ENCODE measurements at regions not wholly inside any gene's neighbourhood (a gene's known extent, or its start where the extent isn't known, plus 50 kb on each side); places are given as distances from the start of the nearest gene placed in this dataset.
"Not testable (repeated sequence)": the region's sequence is repeated elsewhere in the genome, so short reads cannot be mapped to it uniquely, and the experiment has no call there.

DNA sequence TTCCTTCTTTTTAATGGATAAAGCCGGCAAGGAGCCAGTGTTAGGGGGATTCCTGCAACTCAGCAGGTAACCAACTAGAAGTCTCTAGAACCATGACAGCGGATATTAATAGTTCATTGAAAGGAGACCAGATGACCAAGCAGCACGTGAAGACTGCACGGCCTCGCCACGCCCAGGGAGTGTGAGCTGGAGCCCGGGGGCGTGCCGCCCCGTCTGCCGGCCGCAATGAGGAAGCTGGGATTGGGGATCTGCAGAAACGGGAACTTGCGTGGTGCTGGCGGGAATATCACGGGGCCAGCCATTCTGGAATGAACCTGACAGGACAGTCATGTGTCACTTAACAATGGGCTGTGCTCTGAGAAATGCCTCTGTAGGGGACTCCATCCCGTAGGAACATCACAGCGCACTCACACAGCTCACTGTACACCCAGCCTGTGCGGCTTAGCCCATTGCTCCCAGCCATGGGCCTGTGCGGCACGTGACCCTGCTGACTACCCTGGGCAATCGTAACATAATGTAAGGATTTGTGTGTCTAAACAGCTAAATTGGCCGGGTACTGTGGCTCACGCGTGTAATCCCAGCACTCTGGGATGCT, 4092.8 kb upstream of the TPTE start:
- intact Hi-C loops (cut with DNase I; ENCODE audit: low total_unique reads); H3K4me3 ChIP-seq; H3K27me3 ChIP-seq; H3K4me1 ChIP-seq; DNase-seq; H3K27ac ChIP-seq; H3K9me3 ChIP-seq; H3K36me3 ChIP-seq: not testable (repeated sequence)

DNA sequence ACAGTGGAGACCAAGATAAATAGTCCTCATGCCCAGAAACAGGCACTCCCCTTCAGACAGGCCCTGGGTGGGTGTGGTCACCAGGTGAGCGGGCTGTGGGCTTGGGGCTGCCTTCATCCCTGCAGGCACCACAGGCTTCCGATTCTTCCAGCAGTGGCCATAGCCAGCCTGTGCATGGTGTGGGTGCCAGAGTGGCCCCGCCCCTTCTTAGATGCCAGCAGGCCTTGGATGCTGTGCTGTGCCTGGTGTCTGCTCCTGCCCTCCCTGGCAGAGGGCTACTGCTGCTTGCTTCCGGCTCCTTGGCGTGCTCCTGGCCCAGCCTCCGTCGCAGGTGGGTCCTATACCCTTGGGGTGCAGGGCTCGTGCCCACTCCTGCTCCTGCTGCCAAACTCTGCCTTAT, 4091.5 kb upstream of the TPTE start:
- H3K27me3 ChIP-seq; H3K4me1 ChIP-seq; H3K27ac ChIP-seq; H3K36me3 ChIP-seq; intact Hi-C loops (cut with DNase I; ENCODE audit: low total_unique reads); H3K9me3 ChIP-seq; H3K4me3 ChIP-seq; DNase-seq: not testable (repeated sequence)

DNA sequence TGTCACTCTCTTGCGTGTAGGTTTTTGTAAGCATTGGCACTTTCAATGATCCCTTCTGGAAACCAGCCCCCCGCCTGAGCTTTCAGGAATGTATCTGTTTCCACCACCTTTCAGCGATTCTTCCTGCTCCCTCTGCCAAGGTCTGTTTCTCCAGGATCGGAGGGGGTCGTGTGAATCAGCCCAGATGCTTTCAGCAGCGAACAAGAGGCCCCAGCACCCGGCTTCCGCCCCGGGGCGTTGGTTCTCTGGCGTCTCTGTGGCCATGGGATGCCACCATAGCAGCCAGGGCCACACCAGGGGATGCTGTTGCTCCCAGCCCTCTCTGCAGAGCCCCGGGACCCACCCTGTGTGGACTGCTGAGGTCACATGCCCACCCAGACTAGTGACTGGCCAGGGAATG, 4088.2 kb upstream of the TPTE start:
- H3K4me3 ChIP-seq; intact Hi-C loops (cut with DNase I; ENCODE audit: low total_unique reads); H3K4me1 ChIP-seq; H3K27ac ChIP-seq; H3K27me3 ChIP-seq; DNase-seq; H3K9me3 ChIP-seq; H3K36me3 ChIP-seq: not testable (repeated sequence)

DNA sequence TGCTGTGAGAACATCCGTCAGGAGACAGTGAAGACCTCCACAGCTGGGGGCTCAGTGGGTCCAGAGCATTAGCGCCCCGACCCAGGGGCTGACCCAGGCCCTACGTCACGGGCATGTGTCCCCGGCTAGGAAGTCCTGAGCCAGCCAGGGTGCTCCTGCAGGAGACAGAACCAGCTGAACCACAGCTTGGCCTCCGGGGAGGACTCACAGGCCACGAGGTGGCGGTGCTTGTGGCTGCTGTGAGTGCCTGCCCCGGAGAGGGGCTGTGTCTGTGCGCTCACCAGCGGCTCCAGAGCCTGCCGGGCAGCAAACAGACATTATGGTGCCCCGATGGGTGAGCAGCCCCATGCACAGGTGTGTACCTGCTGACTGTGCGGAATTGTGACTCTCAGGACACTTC, 4085.2 kb upstream of the TPTE start:
- H3K27ac ChIP-seq; H3K4me3 ChIP-seq; DNase-seq; H3K27me3 ChIP-seq; H3K9me3 ChIP-seq; H3K36me3 ChIP-seq; H3K4me1 ChIP-seq; intact Hi-C loops (cut with DNase I; ENCODE audit: low total_unique reads): not testable (repeated sequence)

DNA sequence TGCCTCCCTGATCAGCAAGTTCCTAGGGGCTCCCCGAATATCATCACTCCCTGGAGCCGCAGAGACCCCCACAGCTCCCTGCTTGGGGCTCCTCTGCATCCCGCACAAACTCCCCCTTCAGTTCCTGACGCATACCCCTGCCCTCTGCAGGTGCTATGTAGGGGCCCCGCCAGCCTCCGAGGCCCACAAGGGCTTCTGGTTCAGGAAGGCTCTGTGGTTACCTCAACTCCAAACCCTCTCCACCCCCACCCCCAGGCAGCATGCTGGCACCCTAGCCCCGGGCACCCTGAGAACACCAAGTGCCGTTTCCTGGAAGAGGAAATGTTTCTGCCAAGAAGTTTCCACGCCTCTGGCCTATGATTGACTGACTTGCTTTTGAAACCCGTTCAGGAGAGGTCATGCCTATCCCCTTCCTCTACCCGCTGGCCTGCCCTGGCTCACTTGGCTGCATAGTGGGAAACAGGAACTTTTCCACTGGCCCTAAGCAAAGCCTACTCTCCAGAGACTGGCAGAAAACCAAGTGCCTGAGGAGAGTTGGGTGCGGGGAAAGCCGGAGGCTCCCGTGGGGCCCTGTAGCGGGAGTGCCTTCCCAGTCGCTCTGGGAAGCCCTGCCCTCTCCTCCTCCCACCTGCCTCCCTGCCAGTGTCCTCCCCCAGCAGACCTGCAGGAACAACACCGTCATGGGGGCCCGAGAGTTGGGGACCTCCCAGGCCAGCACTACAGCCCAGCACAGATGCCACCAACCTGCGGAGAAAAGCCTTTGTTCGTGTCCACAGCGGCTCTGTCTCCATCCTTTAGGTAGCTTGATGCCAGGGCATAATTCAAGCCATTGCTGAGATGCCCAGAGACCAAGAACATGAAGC, 4084.2 kb upstream of the TPTE start:
- H3K9me3 ChIP-seq; H3K27ac ChIP-seq; H3K27me3 ChIP-seq; H3K4me3 ChIP-seq; H3K4me1 ChIP-seq; DNase-seq; H3K36me3 ChIP-seq; intact Hi-C loops (cut with DNase I; ENCODE audit: low total_unique reads): not testable (repeated sequence)

DNA sequence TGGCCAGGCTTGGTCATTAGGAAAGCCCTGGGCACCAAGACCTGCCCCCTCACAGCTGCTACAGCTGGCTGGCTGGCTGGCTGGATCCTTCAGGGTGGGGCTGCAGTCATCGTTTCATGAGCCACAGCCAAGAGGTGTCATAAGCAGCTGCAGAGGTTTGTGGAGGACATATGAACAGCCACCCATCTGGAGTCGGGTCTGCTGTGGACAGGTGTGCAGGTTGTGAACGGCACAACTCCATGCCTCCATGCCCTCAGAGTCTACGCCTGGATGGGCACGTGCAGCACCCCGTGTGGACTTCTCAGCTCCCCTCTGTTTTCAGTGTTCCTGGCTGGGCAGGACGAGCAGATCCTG, 4083.6 kb upstream of the TPTE start:
- intact Hi-C loops (cut with DNase I; ENCODE audit: low total_unique reads); H3K9me3 ChIP-seq; DNase-seq; H3K27ac ChIP-seq; H3K4me3 ChIP-seq; H3K36me3 ChIP-seq; H3K27me3 ChIP-seq; H3K4me1 ChIP-seq: not testable (repeated sequence)

DNA sequence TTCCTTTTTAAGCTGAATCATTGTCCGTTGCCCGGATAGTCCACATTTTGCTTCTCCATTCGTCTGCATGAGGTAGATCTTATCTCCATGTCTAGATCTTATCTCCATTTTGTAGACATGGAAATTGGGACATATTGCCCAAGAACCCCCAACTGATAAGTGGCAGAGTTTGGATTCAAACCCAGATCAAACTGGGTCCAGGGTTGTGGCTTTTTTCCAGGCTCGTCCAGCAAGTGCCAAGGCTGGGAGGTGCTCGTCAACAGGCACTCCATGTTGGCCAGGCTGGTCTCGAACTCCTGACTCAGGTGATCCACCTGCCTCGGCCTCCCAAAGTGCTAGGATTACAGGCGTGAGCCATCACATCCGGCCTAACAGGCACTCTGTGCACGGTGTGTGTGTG, 4082.3 kb upstream of the TPTE start:
- intact Hi-C loops (cut with DNase I; ENCODE audit: low total_unique reads); H3K4me3 ChIP-seq; DNase-seq: not testable (repeated sequence)

DNA sequence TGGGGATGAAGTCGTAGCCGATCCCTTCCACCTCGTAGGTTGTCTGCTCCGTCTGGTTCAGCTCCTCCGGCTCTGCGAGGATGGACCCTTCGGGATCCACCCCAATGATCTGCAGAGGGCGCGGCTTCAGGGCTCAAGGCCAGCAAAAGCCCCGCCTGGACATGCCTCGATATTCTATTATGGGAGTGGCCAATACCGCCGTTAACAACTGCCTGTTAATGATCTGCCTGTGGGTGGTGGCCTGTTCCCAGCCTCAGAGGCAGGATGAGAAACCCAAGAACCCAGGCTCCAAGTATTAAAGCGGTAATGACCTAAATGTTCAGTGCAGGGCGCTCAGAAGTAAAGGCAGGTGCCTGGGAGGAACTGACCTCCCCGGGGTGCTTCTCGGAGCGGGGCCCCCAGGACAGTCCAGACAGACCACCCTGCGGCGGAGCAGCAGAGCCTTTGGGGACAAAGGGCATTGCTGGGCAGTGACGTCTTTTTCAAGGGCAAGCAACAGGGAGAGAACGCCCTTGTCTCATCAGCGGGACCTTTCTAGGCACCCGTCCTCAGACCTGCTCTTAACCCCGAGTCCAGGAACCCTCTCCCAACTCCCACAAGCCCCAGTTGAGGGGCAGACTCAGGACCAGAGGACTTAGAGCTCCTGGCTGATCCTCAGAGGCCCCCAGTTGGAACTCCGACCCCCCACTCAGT, 4066.6 kb upstream of the TPTE start:
- intact Hi-C loops (cut with DNase I; ENCODE audit: low total_unique reads); H3K27ac ChIP-seq; H3K4me3 ChIP-seq; H3K4me1 ChIP-seq; DNase-seq; H3K36me3 ChIP-seq; H3K27me3 ChIP-seq; H3K9me3 ChIP-seq: not testable (repeated sequence)

More for the DNA sequence above, 4082.3 kb upstream of the TPTE start:
- H3K27me3 ChIP-seq, H3K4me1 ChIP-seq, H3K36me3 ChIP-seq, H3K27ac ChIP-seq, H3K9me3 ChIP-seq: not testable (repeated sequence)

DNA sequence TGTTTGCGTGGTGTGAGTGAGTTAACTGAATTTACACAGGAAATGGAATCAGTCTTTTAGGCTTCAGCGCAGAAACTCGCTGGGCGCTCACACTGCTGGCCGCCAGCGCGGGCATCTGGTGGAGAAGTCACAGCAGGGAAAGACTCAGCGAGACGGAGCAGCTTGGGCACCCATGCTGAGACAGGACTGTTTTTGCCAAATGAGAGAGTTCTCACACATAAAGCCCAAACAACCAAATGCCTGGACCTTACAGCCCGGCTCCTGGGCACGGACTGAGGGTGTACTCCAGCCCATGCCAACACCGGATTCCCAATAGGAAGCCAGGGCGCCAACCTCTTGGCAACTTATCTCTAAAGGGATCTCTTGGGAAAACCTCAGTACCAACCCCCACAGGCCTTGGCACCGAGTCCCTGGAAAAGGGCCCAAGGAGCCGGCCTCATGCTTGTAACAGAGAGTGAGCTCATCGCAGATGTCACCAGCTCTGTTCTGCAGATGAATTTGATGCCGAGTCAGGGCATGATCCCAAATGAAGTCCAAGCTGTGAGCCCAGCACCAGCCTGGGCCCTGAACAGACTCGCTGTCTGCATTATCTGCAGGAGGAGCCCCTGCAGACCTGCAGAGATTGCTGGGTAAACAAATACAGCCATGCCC, 4065.2 kb upstream of the TPTE start:
- DNase-seq; H3K27me3 ChIP-seq; H3K4me3 ChIP-seq; H3K4me1 ChIP-seq; H3K9me3 ChIP-seq; H3K36me3 ChIP-seq; intact Hi-C loops (cut with DNase I; ENCODE audit: low total_unique reads); H3K27ac ChIP-seq: not testable (repeated sequence)

DNA sequence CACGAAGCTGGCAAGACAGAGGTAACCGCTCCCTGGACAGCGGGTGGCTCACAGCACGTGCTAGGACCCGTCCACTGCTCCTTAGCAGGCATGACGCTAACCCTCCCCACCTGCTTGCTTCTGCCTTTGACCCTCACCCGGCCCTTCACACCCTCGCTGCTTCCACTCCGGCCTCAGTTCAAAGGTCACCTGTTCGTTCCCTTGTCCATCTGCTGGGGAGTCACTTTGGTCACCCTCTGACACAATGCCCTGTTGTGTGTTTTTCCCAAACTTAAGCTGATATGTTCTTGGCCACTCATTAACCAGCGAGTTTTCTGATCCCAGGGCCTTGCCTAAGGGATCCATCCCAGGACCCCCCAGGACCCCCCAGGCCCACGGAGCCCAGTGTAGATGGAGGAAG, 4061.6 kb upstream of the TPTE start:
- H3K4me1 ChIP-seq; H3K4me3 ChIP-seq; H3K27me3 ChIP-seq; H3K36me3 ChIP-seq; H3K27ac ChIP-seq; DNase-seq; H3K9me3 ChIP-seq; intact Hi-C loops (cut with DNase I; ENCODE audit: low total_unique reads): not testable (repeated sequence)

DNA sequence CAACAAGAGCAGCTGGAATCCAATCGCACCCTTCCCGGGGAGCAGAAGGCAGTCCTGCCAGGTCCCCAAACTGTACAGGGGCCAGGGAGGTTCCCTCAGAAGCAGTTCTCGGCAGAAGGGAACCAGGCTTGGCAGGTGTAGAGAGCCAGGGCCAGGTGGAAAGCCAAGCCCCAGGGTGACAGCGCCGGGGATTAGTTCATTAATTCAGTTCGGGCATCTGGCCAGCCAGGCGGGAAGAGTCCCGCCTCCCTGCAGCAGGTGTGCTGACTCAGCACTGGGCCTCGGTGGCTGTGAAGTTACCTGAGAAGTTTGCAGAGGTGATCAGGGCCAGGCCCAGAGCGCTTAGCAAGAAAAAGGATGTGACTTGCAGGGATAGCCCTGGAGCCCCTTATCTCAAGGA, 4060.0 kb upstream of the TPTE start:
- H3K27me3 ChIP-seq; H3K36me3 ChIP-seq; H3K9me3 ChIP-seq; H3K4me3 ChIP-seq; H3K27ac ChIP-seq; H3K4me1 ChIP-seq; intact Hi-C loops (cut with DNase I; ENCODE audit: low total_unique reads); DNase-seq: not testable (repeated sequence)

DNA sequence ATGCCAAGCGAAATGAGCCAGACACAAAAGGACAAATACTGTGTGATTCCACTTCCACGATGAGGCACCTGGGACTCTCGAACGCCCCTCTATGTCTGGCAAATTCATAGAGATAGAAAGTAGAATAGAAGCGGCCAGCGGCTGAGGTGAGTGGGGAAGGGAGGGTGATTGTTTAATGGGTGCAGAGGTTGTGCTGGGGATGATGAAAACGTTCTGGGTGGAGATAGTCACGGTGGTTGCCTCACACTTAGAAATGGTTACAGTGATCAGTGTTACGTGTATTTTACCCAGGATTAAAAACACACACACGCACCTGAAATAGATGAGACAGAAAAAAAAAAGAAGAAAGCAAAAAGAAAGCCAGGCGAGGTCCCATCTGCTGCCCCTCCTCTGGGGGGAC, 4057.0 kb upstream of the TPTE start:
- H3K4me1 ChIP-seq; H3K27me3 ChIP-seq; DNase-seq; H3K9me3 ChIP-seq; intact Hi-C loops (cut with DNase I; ENCODE audit: low total_unique reads); H3K4me3 ChIP-seq; H3K36me3 ChIP-seq; H3K27ac ChIP-seq: not testable (repeated sequence)

DNA sequence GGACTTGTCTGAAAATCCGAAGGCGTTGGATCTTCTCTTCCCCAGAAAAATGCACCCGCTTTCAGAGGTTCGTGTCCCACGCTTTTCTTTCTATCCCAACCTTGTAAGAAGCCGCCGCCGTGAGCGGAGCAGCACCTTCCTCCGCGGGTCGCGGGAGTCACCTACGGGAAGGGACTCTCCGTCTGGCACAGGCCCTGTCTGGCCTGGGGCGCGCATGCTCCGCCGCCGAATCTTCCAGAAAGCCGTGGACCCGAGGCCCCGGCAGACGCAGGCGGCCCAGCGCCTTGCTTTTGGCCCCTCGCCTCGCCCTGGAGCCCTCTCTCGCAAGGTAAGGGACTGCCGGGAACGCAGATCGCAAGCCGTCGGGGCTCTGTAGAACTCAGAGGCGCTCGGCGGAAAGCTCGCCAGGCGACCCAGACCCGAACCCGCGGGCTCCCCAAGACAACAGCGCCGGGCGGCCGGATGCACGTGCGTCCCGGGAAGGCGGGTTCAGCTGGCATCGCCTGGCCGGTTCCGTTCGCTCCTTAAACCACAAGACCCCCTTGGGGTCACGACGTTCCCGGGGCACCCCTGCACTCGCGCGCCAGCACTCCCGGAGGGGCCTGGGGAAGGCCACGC, 4055.2 kb upstream of the TPTE start:
- H3K4me3 ChIP-seq; DNase-seq; intact Hi-C loops (cut with DNase I; ENCODE audit: low total_unique reads); H3K36me3 ChIP-seq; H3K27ac ChIP-seq; H3K27me3 ChIP-seq; H3K4me1 ChIP-seq; H3K9me3 ChIP-seq: not testable (repeated sequence)
